CD1c-positive myeloid dendritic cell (primary cell): ENCODE measurements at regions not wholly inside any gene's neighbourhood (a gene's known extent, or its start where the extent isn't known, plus 50 kb on each side); places are given as distances from the start of the nearest gene placed in this dataset.
"Not testable (repeated sequence)": the region's sequence is repeated elsewhere in the genome, so short reads cannot be mapped to it uniquely, and the experiment has no call there.

Source experiments
- DNase-seq: peaks from one replicate; pipeline ENCODE4 v3.0.0-alpha.2; 2016; ENCODE audit errors: extremely low spot score

GRCh38 chr17:37829592-37830123 is 84.8 kb upstream of the HNF1B start:
- DNase-seq: peak; percentile 49

- peak; percentile 28 for DNase-seq
Measured at GRCh38 chr17:37828651-37829124, 83.8 kb upstream of the HNF1B start.

- no peak for DNase-seq
Measured at GRCh38 chr17:37827905-37828650, 83.2 kb upstream of the HNF1B start.

- DNase-seq: peak; percentile 73
Measured at GRCh38 chr17:37826497-37827430, 81.9 kb upstream of the HNF1B start.

- no peak for DNase-seq
Measured at GRCh38 chr17:37825851-37826250, 81.0 kb upstream of the HNF1B start.

GRCh38 chr17:37824534-37825485 is 80.0 kb upstream of the HNF1B start:
- peak; percentile 11 for DNase-seq

- DNase-seq: no peak
Measured at GRCh38 chr17:37823996-37824395, 79.1 kb upstream of the HNF1B start.

- DNase-seq: no peak
Measured at GRCh38 chr17:37820995-37821713, 76.3 kb upstream of the HNF1B start.

GRCh38 chr17:37820313-37820994 is 75.6 kb upstream of the HNF1B start:
- no peak for DNase-seq

GRCh38 chr17:37818689-37819088 is 73.8 kb upstream of the HNF1B start:
- no peak for DNase-seq

GRCh38 chr17:37816950-37817349 is 72.1 kb upstream of the HNF1B start:
- DNase-seq: no peak

GRCh38 chr17:37815536-37815935 is 70.7 kb upstream of the HNF1B start:
- DNase-seq: no peak

GRCh38 chr17:37813751-37814150 is 68.9 kb upstream of the HNF1B start:
- no peak for DNase-seq

- not testable (repeated sequence) for DNase-seq
Measured at GRCh38 chr17:37808846-37809245, 64.0 kb upstream of the HNF1B start.

- no peak for DNase-seq
Measured at GRCh38 chr17:37802712-37803416, 58.0 kb upstream of the HNF1B start.

GRCh38 chr17:37802061-37802595 is 57.3 kb upstream of the HNF1B start:
- DNase-seq: no peak

- no peak for DNase-seq
Measured at GRCh38 chr17:37801171-37801570, 56.3 kb upstream of the HNF1B start.

GRCh38 chr17:37797206-37797605 is 52.3 kb upstream of the HNF1B start:
- no peak for DNase-seq

- no peak for DNase-seq
Measured at GRCh38 chr17:37796076-37796475, 51.2 kb upstream of the HNF1B start.
